ENCODE measurements at regions not wholly inside any gene's neighbourhood (a gene's known extent, or its start where the extent isn't known, plus 50 kb on each side); places are given as distances from the start of the nearest gene placed in this dataset.

DNA sequence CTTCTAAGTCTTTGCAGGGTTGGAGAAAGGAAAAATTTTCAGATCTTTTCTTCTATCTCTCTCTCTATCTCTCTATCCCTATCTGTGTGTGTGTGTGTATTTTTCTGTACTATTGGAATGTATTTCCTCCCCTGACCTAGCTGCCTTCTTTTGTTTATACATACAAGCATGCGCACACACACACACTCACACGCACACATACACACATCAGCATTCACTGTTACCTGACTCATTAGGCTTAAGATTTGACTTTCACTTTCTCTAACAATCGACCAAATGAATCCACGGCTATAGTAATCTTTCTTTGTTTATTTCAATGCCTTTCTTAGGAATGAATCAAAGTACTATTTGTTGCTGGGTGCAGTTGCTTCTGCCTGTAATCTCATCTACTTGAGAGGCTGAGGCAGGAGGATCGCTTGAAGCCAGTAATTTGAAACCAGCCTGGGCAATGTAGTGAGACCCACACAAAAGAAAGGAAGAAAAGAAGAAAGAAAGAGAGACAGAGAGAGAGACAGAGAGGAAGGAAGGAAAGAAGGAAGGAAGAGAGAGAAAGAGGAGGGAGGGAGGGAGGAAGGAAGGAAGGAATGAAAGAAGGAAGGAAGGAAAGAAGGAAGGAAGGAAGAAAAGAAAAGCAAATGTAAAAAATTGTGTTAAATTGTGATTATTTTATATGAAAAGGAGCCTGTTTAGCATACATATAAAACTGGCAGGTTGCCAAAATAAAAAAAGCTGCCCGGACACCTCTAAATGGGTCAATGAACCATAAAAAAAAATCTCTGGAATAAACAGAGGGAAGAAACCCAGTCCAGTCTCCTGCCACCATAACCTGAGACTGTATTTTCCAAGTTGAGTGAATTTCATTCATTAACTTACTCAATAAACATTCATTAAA lies 206.8 kb downstream of the ZNF326 start:
- no peak for DNase-seq (ENCODE audit: low spot score)

DNA sequence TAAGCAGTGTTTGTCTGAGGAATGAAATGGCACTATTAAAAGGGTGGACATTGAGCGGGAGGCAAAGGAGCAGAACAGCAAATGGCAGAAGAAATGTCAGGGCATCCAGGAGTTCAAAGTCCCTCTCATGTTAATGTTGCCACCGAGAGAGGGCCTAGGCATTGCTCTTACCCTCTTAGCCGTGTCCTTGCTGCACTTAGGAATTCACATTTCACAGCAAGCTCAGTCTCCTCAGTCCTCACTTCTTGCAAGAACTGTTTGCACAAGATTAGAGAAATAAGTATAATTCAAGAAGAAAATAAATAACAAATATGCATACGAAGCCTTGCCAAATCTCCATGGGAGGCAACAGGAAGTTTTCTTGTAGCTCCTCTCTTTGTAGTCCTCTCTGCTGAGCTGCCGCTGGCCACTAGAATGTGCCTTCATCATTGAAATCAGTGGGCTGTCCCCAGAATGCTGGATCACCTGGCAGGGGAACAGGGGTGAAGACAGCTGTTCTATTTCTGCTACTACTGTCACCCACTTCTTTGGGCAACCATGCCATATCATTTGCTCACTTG lies 205.8 kb downstream of the ZNF326 start:
- no peak for DNase-seq (ENCODE audit: low spot score)

DNA sequence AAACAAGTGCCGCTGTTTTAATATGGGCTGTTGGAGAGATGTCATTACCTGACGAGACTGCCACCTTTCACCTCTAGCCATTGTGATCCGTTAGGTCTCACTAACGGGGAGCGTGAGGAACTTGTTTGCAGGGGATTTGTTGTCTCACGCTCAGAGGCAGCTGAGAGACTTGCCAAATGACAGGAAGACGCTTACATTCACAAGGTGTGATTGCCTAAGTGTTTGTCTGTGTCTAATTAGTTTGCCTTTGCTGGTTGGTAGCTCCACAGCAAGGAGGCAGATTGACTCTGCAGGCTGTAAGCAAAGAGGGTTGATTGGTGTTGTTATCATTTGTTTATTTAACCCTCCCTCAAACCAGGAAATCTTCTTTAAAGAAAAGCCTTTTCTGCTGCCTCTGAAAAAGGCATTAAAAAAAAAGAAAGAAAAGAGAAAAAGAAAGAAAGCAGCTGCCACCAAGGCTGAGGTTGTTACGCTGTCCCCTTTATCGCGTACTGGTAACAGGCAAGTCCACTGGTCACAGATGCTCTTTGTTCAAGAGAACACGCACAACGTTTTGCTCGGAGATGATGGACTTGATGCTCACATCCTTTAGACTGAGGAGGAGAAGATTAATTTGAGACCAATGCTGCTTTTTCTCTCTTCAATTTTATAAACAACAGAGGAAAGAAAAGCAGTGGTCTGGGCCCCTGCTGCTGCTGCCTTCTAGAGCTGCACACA lies 203.9 kb downstream of the ZNF326 start:
- no peak for DNase-seq (ENCODE audit: low spot score)

DNA sequence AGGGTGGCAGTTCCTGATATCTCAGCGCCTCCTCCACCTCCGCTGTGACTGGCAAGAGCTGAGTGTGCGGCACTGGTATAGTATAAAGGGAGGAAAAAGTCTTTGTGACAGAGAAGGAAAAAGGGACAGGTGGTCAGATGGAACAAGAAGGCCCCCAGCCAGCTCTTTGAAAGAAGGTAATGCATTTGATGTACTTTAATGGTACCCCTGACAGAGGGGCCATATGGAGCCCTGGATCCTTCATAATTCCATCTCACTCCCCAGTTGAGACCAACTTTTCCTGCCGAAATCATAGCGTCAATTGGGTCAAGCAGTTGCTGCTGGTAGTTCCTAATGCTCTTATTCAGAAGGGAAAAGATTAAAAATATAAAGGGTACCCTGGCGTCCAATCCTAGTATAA lies 198.2 kb downstream of the ZNF326 start:
- DNase-seq (ENCODE audit: low spot score) = no peak

DNA sequence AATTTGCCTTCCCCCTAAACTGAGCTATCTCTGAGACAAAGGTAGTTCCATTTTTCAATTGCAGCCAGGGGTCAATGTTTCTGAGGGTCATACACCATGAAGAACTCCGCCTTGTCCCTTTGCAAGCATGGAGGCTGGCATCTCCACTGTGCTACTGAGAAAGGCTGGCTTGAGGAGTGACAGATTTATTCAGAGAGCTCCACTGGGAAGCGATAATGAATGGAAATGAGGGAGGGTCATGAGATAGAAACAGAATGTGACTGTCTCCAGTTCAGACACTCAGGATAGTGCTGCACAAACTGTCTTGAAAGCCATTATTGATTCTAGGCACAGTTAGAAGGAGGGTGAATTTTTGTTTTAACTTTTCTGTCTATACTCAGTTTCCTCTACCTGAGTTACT lies 197.5 kb downstream of the ZNF326 start:
- no peak for DNase-seq (ENCODE audit: low spot score)

DNA sequence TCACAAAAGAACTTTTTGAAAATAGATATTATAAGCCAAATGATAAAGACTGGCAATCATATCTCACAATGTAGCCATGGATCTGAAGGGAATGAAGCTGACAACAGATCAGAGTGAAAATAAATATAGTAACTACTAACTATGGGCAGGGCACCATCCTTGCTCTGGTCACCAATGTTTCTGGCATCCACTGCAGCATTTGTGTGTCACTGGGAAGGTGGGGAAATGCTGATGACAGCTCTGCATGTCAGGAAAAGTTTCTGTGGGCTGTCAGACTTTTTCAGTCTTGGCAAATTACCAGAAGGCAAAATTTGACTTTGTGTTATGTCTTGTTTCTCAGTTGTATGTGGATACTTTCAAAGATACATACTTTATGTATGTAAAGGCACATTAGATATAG lies 195.6 kb downstream of the ZNF326 start:
- DNase-seq (ENCODE audit: low spot score) = no peak

DNA sequence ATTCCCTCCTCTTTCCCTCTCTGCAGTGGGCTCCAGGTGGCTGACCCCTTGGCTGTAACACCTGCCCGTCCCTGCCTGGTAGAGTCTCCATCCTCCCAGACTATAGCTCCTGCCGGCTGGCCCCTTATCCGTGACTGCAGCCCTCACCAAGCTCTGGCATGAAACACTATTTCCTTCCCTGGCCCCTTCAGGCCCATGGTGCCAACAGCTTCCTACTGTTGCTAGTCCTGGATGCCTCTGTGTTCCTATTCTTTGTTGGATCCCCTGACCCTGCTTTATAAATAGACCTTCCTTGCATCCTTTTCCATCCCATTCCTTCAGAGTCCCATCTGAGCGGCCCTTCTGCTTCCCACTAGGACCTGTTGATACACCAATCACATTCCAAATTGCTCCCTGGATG lies 195.0 kb downstream of the ZNF326 start:
- no peak for DNase-seq (ENCODE audit: low spot score)

DNA sequence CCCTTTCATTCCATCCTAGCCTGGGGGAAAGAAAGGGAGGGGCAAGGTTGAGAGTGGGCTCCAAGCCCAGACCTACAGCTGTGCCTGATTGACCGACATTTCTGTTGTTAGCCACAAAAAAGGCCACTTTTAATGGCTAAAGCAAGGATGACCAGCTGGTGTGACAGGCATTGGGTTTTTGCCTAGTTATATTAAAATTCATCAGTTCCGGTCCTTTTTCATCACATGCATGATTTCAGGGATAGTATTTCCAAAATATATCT lies 192.3 kb downstream of the ZNF326 start:
- no peak for DNase-seq (ENCODE audit: low spot score)

DNA sequence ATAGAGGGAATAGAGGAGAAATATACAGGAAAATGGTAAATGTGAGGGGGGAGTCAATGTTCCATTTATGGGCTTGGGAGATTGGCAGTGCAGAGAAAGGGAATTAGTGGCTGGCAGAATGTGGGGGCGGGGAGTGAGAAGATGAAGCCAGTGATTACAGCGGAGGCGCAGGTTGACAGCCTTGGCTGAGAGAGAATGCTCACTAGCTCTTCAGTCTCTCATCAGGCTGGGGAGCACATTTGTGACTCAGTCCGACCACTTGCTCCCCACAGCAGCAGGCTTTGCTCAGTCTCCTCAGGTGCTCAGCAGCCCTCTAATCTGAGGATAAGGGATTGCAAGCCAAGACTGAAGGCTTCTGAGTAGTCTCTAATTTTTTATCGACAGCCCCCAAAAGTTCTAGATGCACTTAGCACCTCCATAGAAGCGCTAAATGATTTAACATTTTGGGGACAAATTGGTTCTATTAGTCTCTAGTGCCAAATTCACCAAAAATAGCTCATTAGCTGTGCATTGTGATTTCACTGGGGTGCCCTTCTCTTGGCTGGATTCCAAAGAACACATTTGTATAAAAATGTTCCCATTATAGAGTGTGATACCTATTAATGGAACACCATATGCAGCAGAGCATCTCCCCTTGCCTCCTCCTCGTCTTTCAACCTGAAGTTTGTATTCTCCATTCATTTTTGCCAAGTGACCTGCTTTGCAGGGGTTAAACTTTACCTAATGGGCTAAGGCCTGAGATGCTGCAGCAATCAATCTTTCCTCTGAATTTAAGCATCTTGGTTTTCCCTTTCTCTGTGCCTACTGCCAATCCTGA lies 191.8 kb downstream of the ZNF326 start:
- no peak for DNase-seq (ENCODE audit: low spot score)

DNA sequence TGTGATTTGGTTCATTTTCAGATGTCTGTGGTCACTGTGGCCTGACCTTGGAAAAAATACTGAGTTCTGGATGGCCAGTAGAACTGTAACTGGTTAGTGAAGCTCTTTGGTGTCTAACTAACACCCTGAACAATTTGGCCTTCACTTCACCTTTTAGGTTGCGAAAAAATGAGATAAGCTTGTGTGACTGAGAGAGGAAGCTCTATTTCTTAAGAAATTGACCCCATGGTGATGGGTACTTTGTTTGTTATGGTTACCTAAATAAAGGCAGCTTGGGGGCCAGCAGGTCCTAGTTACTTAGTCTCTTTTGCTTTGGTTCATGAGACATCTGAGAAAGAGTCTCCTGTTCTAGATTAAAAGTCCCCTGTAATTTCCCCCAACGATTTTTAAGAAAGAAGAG lies 181.6 kb downstream of the ZNF326 start:
- no peak for DNase-seq (ENCODE audit: low spot score)

DNA sequence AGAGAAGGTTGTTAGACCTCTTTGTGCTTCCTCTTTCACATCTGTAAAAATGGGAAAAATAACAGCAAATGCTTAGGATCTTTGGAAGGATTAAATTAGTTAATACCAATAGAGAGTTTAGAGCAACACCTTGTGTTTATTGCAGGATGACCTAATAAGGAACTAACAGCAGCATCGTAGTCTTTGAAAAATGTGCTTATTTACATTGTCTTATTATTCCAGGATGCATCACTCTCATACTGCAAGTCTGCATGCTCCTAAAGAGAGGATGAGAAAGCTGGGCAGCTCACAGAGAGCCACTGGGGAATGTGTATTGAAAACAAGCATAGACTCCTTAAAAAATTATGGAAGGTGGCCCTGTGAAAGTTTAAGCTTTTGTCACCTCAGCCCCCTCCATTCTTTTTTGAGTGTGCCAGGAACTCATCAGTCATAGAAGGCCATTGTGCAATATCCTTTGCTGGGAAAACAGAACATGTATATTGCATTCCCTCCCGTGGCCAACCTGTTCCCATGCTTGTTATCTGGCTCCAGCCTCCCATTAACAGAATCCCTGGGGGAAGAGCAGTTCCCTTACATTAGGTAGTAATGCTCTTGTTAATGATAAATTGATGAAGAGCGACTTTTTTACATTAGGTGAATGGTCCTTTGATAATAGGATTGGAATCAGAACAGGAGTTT lies 180.7 kb downstream of the ZNF326 start:
- no peak for DNase-seq (ENCODE audit: low spot score)

DNA sequence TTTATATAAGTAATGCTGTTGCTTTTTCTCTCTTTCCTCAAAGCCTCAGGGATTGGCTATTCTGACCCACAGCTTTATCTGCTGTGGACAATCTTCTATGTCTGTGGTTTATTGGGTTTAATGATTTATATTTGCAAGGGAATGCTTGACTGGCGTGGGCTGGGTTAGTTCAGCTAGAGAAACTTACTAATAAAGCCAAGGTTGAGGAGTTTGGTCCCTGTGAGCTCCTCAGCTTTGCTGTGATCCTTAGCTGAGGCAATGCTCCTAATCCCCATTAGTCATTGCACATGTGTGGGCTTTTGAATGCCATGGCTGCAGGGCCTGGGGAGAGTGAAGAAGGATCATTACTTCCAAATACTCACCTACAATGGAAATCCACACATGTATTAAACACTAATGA lies 179.3 kb downstream of the ZNF326 start:
- DNase-seq (ENCODE audit: low spot score) = no peak

DNA sequence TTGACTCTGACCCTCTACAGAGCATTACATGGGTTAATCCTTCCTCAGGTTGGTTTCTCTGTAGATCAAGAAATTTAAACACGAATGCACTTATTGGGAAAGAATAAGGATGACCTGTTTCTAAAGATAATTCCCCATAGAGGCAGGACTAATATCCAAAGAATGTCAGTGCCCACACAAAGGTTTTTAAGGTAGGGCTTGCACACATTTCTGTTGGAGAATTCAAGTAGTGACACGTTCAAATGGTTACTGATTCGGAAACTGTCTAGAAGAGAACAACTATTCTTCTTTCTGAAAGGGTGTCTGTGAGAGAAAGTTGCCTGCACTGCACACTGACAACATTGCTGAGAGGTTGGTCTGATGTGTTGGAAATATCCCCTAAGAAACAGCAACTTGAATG lies 167.3 kb downstream of the ZNF326 start:
- DNase-seq (ENCODE audit: low spot score) = no peak

DNA sequence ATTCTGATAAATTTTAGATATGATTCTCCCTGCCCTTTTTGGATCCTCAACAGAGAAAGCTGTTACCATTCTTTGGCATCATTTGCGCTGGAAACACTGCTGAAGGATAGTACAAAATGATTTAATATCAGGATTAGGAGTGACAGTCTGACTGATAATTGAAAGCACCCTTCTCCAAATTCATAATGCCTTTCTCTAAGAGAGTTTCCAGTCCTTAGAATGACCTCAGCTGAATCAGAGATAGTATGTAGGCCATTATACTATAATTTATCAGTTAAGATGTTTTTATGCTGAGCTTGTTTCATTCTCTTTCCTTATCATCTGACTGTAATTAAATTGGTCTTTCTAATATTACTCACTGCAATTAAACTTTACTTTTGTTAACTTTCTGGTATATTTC lies 166.7 kb downstream of the ZNF326 start:
- DNase-seq (ENCODE audit: low spot score) = no peak

DNA sequence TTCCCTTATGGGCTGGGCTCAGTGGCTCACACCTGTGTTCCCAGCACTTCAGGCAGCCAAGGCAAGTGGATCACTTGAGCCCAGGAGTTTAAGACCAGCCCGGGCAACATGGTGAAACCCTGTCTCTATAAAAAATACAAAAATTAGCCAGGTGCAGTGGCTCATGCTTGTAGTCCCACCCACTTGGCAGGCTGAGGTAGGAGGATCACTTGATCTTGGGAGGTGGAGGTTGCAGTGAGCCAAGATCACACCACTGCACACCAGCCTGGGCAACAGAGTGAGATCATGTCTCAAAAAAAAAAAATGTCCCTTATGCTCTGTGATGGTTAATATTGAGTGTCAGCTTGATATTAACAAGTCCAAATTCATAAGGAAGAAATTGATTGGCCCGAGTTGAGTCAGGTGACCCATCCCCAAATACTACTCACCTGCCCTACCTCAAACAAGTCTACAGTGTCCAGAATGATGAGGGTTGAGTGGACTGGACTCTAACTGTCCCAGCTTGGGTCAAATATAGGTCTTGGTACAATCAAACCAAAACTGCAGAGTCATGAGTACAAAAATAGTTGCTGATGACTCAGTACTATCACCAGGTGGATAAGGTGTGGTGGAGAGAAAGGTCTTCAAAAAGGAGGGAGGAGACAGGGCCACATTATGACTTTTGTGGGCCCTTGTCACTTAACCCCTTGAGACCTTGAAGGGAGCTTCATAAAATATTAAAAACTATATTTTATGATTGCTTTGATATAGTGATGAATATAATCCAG lies 161.0 kb downstream of the ZNF326 start:
- no peak for DNase-seq (ENCODE audit: low spot score)

DNA sequence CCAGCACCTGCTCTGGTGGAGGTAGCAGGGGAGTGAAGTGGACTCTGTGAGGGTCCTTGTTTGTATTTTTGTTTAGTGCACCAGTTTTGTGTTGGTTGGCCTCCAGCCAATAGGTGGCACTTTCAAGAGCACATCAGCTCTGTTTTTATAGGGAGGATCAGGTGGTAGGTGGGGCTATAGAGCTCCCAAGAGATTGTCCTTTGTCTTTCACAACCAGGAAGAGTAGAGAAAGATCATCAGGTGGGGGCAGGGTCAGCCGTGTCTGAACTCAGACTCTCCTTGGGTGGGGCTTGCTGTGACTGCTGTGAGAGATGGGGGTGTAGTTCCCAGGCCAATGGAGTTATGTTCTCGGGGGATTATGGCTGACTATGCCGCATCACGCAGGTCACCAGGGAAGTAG lies 159.8 kb downstream of the ZNF326 start:
- no peak for DNase-seq (ENCODE audit: low spot score)

DNA sequence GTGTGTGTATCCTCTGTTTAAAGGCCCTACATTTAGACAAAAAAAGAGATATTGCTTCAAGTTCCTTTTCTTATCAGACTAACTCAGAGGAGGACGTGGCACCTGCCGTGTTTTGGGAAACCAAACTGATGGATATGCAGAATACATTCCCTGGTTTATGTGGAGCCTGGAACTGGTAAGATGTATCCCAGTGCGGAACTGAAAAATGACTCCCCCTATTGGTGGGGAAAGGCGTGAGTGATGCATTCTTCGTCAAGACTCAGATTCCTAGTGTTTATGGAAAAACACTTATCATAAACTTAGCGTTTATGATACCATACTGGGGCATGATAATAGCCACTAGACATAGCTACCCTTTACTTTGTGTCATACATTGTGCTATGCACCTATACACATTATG lies 154.2 kb downstream of the ZNF326 start:
- no peak for DNase-seq (ENCODE audit: low spot score)

DNA sequence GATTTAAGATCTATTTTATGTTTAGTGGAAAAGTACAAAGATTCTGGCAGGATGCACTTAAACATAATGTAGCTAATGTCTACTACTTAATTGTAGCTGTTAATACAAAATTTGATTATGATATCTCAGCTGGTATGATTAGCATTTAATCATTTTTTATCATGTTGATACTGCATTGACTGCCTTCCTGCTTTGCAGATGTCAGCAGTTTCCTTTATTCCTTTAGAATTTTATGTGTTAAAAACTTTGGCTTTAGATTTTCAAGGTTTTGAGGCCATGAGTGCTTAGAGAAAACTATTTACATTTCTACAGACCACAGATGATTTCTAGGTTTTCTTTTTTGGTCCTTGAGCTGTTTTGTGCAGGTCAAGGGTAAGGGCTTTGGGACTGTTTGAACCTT lies 152.2 kb downstream of the ZNF326 start:
- DNase-seq (ENCODE audit: low spot score) = no peak

DNA sequence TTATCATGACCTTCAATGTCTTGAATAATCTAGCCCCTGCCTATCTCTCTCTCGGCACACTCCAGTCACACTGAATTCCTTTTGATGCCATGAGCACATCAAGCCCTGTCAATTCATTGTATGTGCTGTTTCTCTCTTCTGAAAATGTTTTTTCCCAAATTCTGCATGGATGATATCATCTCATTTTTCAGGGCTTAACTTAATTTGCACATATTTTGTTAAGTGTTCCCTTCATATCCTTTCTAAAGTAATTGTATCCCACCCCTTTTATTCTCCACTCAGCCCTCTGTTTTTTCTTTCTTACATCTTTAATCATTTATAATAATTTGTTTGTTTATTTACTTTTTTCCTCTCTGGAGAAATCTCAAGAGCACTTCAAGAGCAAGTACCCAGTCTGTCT lies 149.9 kb downstream of the ZNF326 start:
- DNase-seq (ENCODE audit: low spot score) = no peak

DNA sequence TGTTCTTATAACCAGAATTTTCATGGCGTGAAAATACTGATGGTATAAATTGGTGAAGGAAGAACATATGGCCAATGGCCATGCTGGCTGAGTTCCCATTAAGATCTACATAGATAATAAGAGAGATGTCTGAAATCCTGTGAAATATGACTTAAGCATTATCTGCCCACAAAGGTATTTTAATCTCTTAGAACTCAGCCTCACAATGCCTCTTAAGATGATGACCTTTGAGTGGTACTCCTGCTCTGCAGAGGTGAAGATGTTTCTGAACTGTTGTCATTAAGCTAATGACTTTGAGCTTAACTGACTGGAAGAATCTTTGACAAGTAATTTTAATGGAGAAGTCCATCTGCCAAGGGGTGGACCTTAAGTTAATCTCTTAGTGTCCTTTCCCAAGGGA lies 148.7 kb downstream of the ZNF326 start:
- no peak for DNase-seq (ENCODE audit: low spot score)

DNA sequence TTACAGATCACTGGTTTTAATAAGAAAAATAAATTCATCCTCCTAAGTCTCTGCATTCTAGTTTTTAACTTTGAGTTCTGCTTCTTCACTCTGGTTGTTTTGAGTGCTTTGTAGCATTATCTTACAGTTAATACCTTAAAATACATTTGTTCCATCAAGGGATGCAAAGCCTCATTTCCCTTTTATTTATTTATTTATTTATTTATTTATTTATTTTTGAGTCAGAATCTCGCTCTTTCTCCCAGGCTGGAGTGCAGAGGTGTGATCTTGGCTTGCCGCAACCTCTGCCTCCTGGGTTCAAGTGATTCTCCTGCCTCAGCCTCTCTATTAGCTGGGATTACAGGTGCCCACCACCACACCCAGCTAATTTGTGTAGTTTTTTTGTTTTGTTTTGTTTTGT lies 147.8 kb downstream of the ZNF326 start:
- DNase-seq (ENCODE audit: low spot score) = no peak

All from SK-N-DZ (cell line).